Left renal pelvis (tissue), 4 donors: ENCODE measurements at regions not wholly inside any gene's neighbourhood (a gene's known extent, or its start where the extent isn't known, plus 50 kb on each side); places are given as distances from the start of the nearest gene placed in this dataset.
A peak's percentile ranks its signal among the peaks of the same experiment; 100 is the strongest.

Source experiments
- DNase-seq, 4 donors: peaks; one replicate each; pipeline ENCODE4 v3.0.0-alpha.2; 2013; ENCODE audit warnings: low read depth in 4 of 4, low spot score in 3 of 4

DNA sequence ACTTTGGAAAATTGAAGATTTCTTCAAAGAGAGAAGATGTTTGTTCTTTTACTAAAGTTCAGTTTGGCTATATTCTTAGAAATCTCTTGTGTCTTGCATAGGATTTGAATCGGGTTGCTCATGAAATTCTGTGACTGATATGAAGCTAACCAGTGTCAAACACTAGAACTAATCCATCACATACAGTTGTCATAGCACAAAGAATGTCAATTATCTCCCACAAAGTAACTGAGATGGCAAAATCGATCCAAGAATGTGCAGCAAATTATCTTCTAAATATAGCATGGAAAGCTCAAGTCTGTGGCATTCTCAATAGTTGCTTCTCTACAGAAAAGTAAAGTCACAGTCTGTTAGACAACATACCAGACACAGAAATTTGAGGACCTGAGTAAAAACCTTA lies 768.1 kb upstream of the LRRN3 start:
- no peak for DNase-seq

DNA sequence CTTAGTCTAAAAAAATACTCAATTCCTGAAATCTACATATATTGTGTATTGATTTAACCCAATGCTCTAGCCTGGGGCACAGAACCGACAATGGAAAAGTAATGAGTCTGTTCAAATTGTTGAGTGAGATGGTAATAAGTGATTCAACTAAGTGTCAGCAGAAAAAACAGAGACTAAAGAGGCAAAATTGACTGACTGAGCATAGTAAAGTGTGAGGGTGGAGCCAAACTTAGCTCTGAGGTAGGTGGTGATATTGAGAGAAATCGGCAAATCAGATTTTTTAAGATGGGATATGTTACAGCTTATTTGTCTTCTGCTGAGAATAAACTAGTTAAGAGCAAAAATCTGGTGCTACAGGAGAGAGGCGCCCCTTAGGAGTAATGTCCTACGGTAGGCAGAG lies 764.0 kb upstream of the LRRN3 start:
- no peak for DNase-seq

DNA sequence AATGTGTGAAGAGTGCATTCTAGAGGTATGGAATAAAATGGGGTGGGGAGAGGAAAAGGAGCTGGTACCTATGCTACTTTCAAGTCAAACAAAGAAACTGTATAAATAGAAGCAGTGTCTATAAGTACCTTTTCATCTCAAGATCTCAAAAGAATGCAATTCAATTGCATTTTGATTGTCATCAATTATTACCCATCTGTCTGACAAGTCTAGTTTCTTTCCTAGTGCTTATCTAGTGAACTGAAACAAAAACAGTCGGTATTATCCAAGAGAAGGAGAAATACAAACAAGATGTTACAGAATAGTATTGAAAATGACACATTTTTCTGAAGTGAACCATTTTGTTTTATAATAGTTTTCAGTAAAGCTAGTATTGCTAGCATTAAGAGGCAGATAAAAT lies 754.5 kb upstream of the LRRN3 start:
- DNase-seq = no peak

DNA sequence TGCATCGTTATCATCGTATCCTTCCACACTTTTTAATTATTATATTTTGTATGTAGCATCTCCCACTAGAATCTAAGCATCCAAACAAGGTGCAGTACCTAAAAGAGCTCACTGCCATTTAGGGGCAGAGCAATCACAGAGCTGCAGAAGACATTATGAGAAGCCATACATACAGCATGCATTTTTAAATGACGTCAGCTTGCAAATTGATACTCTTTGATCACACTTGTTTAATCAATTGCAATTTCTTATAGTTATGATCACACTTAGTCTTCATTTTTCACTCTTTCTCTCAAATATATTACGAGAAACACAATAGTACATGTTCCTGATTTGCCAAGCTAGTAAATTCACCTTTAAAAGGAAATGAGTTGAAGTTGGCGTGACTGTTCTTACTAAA lies 753.3 kb upstream of the LRRN3 start:
- DNase-seq = no peak

DNA sequence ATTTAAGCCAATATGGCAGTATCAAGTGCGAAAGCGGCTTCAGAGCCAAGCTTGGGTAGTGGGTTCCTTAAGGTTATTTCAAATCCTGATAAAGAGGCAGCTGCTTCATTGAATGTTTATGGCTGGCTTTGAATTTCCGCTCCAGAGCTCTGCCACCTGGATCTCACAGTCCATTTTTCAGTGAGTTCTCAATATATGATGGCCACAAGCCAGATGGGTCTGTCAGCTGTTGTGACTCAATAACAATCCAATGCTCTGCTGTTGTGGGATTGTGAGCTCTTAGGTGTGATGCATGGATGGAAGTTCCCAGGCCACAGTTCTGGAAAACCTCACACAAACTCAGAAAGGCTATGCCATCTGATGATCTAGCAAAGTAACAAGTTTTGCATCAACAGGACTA lies 743.8 kb upstream of the LRRN3 start:
- no peak for DNase-seq

DNA sequence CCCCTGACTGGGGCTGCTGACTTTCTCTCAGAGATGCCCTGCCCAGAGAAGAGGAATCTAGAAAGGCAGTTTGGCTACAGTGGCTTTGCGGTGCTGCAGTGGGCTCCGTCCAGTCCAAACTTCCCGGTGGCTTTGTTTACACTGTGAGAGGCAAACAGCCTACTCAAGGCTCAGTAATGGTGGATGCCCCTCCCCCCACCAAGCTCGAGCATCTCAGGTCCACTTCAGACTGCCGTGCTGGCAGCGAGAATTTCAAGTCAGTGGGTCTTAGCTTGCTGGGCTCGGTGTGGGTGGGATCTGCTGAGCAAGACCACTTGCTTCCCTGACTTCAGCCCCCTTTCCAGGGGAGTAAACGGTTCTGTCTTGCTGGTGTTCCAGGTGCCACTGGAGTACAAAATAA lies 734.5 kb upstream of the LRRN3 start:
- no peak for DNase-seq

DNA sequence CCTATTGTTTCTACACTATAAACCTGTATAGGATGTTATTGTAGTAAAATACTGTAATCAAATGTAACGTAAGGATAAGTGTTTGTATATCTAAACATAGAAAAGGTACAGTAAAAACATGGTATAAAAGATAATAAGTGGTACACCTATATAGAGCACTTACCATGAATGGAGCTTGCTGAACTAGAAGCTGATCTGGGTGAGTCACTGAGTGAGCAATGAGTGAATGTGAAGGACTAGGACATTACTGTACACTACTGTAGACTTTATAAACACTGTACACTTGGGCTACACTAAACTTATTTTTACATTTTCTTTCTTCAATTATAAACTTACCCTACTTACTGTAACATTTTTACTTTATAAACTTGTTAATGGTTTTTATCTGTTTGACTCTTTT lies 732.9 kb upstream of the LRRN3 start:
- DNase-seq = no peak

DNA sequence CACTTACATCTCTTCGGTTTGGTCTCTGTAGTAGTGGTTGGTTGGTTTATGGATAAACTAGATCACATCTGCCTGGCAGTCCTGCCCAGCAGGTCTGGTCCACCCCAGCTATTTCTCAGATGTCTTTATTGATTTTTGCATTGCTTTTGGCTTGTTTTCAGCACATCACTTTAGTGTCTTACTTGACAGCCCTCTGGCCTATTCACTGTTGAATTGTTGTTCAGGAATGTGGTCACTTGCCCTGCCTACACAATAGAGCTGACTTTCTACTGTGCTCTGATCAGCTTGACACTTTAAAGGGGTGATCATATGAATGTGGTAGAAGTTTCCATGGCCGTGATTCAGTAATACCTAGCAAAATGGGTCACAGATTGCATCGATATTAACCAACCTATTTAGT lies 719.2 kb upstream of the LRRN3 start:
- DNase-seq = no peak

DNA sequence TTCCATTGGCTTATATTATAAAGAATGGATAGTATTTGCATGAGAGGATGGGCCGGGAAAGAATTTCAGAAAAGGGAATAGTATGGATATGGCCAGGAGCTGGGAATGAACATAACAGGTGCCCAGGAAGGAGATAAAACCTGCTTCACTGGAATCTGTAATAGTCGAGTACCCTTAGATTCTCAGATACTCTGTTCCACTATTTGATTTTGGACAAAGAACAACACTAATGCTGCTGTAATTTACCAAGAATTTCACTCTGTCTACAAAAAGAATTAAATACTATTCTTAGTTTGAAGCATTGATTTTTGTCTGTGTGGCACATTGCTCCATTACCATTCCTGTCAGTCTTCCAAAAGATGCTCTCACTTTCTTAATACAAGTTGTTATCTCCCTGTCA lies 718.2 kb upstream of the LRRN3 start:
- DNase-seq = no peak

DNA sequence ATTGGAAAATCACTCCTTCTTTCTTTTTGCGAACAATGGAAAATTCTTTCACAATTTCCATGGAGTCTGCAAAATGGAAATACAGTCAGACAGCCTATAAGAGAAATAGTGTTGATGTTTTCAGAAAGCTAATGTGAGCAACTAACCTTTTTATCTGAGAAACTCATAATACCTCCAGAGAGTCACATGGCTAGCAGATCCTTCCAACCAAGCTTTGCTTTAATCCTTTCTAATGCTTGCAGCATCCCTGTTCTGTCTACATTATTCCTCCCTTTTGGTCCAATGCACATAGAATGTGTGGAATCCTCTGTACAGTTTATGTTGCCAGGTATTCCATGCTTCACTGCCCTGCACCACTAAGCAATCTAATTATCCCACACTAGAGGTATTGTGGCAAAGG lies 717.5 kb upstream of the LRRN3 start:
- DNase-seq = peak in 3 of 4 donors; percentile 3 to 31 (median 21)

DNA sequence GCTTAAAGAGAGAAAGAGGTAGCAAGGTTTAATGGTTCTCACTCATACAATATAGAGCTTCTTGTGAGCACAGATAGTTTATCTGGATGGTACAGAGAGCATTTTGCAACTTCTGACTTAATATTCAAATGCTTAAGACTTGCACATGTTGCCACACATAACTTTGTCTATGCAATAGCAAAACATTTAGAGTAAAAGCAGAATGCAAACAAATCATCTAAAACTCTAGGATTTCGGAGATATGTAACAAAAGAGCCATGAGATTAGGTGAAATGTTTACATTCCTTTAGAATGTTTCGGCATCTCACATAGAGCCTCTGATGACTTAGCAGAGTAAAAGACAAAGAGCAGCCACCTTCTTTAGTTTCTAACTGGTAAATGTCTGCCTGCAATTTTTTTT lies 717.1 kb upstream of the LRRN3 start:
- DNase-seq = no peak

DNA sequence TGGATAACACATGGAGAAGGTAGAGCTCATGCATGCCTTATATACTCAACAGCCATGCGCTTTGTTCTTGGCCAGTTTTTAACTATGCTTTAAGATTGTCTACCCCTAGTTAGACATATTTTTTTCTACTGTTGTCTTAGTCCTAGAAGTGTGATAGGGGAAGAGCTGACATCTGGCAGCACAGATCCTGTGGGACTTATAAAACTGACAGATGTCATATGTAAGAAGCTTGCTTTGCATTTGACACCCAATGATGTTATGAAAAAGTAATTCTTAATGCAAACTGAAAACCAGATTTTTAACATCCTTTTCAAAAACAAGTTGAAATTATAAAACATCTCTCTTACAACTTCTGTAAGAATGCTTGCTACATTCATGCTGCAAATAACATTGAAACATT lies 715.9 kb upstream of the LRRN3 start:
- no peak for DNase-seq

DNA sequence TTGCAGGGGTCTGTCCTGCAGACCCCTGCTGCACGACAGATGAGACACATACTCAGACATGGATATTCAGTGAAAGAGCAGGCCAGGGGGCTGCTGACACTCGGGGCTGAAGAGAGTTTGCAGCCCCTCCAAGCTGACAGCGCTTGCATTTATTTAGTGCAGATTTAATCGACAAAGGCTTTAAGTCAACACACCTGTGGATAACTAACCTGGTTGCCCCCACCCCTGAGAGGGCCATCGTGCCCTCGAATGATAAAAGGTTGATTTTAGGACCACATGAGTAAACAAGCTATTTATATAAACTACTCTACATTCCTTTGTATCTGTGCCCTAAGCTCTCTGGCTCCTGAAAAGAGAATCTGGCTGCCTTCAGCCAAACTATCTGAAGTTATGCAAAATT lies 708.2 kb upstream of the LRRN3 start:
- DNase-seq = no peak

DNA sequence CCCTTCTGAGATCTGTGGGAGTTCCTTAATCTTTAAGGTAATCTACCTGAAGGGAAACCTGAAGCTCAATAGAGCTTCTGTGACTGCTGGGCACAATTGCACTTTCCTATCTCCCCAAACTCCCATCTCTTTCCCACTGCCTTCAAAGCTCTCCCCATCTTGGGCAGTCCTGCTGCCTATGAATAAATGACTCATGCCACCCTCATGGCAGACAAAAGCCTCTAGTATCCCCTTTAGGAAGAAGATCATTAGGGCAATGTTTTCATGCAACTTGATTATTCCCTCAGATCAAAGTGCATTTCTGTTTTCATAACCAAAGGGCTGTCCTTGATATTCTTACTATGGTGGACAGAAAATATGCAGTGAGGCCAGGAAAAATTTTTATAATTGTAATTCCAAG lies 704.9 kb upstream of the LRRN3 start:
- DNase-seq = no peak

DNA sequence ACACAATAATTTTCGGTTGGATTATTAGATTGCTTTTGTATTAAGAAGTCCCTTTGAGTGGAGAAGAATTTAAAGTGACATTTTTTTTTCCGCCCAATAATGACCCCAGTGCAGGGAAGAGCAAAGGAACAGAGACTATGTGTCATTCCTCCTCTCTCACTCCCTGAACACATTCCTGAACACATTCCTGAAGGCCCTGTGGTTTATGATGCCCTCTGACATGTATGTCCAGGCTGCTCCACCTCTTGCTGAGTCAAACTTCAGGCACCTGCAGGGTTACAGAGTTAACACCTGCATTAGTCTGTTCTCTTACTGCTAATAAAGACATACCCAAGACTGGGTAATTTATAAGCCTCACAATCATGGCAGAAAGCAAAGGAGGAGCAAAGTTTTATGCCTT lies 704.0 kb upstream of the LRRN3 start:
- no peak for DNase-seq

DNA sequence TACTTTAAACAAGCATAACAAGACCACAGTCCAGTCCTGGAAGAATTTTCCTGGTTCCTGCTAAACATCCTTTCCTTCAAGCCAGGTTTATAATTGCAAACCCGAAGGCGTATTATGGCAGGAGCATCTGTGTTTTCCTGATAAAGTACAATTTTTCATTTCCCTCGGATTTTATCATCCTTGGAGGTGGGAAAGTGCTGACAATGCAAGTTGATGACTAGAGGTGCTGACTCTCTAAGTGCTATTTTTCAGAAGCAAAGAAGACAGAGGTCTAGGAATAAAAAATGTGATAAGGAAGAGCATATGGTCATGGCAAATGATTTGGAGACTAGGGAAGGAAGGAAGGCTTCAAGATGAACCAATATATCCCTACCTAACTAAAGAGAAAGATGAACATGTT lies 703.2 kb upstream of the LRRN3 start:
- DNase-seq = no peak

DNA sequence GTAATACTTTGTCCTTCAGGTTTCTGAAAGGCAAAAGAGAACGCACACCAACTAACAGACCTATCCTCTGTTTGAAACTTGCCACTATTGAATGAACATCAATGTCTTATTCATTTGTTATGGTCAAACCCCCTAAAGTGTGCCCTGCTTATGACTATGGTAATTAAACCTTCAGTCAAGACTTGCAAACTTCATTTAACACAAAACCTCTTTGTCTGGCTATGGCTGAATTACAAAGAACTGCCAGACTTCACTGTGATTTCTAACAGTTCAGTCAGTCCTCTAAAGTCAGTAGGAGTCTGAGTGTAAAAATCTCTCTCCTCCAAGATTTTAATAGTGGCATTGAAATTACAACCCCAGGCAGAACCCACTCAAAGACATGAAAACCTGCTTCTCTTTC lies 702.5 kb upstream of the LRRN3 start:
- no peak for DNase-seq

DNA sequence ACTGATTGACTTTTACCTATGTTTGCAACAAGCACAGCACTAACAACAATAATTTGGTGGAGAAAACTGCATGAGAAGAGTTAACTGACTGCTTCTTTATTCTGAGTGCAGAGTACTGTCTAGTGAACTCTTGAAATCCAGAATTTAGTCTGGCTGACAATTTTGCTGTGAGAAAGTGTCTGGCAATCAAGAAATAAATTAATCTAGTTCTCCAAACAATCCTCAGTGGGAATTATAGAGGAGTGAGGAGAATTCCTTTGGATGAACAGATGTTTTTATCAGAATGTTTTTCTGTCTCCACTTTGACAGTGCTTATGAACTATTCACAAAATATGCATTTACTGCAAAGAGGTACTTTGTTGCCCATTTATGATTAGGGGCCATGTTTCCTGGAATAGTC lies 694.9 kb upstream of the LRRN3 start:
- DNase-seq = no peak

DNA sequence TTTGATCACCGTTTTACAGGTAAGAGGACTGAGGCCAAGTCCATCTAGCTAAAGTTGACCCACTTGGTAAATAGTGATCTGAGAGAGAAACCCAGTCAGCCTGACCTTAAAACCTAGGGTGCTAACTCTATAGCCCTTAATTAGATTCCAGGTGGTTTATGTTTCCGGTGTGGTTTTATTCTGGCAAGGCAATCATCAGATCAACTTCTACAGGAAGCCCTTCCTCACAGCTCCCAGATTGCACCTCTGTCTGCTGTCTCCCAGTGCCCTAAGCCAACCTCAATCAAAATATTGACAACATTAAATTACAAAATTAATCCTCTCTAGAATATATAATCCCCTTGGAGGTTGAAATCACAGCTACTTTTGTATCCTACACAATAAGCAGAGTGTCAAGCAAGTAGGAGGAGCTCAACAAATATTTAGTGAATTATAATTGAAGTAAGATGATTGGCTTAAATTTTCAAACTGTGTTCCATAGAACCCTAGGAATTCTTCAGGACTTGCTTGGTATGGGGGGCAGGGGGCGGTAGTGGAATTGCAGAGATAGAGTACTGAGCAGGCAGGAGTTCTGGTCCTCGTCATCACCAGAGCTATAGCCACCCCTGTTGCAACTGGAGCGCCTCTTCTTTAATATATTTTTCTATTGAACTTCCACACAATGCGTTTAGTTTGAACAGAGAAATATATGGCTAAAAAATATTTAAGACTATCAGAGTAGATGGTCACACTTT lies 692.8 kb upstream of the LRRN3 start:
- DNase-seq = no peak

DNA sequence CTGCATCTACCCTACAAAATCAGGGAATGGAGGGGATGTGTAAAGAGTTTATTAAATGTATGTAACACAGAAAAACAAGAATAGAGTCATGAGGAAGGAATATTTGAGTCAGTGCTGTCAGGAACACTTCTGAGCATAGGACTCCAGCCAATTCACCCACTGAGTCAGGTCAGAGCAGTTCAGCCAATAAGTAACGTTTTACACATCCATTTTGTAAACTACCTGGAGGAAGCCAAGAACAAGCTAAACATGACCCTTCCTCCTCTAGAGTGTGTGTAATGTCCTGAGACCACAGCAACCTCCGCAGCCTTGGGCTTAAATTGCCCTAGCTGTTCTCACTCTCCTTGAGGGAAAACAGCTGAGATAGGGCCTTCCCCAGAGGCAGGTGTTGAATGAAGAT lies 691.5 kb upstream of the LRRN3 start:
- no peak for DNase-seq

DNA sequence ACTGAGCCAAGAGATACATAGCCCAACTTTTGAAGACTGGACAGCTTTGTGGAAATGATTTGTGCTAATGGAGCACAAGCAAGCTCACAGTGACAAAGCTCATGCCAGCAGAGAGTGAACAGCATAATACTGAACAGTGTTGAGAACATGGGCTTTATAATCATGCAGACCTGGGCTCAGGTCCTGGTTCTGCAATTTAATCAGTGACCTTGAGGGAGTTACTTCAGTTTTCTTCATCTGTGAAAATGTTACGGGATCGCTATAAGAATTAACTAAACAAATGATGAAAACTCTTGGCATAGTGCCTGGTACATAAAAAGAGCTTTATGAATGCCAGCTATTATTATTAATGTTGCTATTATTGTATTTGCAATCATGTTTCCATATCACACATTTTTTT lies 690.5 kb upstream of the LRRN3 start:
- DNase-seq = no peak

DNA sequence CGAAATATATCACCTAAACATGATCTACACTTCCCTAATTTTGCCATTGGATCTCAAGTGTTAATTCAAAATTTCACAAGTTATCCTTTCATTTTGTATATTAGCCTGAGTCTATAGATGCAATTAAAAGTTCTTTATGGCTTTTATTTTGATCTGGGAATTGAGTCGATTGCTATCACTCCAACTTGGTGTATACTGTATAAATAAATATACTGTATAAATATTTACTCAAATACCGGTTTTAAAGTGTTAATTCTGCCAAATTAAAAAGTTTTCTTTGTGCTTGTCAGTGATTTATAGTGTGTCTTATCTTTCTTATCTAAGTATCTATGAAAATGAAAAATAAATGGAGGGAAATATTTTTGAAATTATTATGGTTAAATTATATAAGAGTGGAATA lies 683.7 kb upstream of the LRRN3 start:
- no peak for DNase-seq

DNA sequence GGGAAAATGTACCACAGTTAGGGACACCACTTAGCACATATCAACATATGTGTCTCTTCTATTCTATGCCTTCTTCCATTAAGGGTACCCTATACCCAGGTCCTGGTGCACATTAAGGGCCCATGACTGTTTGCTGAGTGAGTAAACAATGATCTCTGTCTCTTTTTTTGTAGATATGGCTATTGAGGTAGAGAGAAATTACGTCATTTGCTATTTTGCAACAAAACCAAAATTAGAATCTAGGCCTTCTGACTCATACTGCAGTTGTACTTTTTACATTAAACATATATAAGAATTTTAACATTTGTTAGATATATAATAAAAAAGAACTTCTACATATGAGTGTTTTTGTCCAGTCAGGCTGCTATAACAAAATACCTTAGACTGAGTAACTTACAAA lies 683.2 kb upstream of the LRRN3 start:
- DNase-seq = no peak
